Vagina (tissue), 2 donors: ENCODE measurements at regions not wholly inside any gene's neighbourhood (a gene's known extent, or its start where the extent isn't known, plus 50 kb on each side); places are given as distances from the start of the nearest gene placed in this dataset.

Source experiments
- CTCF ChIP-seq, 3 experiments: fragments of 450-650 bp in 2 of 3; fragments of 200-600 bp in 1 of 3; sonication (generic) in 1 of 3; IDR thresholded peaks; one replicate each; pipeline ENCODE4 v1.5.1; 2017 to 2019; ENCODE audit warnings: antibody characterized with exemption in 3 of 3, mild to moderate bottlenecking in 2 of 3, moderate library complexity in 2 of 3
- POLR2AphosphoS5 ChIP-seq, 2 donors: sonication (generic); formaldehyde crosslinking; IDR thresholded peaks; one replicate each; pipeline ENCODE4 v1.9.0; 2017; ENCODE audit warnings: antibody characterized with exemption in 2 of 2, mild to moderate bottlenecking in 2 of 2, low read depth in 1 of 2; ENCODE audit not compliant: insufficient read depth in 1 of 2

DNA sequence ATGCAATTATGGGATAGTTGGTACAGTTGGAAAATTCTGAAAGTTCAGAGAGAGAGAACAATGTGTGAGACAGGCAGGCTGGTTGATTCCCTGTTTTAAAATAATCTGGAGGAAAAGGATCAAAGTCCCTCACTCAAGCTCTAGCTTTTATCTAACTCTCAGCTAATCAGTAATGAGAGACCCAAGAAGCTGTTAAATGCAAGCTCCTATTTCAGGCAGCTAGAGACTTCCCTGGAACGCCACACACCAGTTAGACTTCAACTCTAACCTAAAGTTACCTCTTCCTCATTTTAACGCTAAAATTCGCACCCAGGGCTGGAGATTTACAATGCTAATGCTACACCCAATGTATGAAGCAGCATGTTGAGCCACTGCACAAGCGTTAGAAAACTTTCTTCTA lies 243.1 kb downstream of the EN1 start:
- TF ChIP-seq CTCF (IDR thresholded peaks at IDR 0.05) (no peak), POLR2AphosphoS5 (IDR thresholded peaks at IDR 0.05; ENCODE audit: insufficient read depth in 1 of 2, low read depth in 1 of 2) (no peak)
